ENCODE measurements at regions not wholly inside any gene's neighbourhood (a gene's known extent, or its start where the extent isn't known, plus 50 kb on each side); places are given as distances from the start of the nearest gene placed in this dataset.

DNA sequence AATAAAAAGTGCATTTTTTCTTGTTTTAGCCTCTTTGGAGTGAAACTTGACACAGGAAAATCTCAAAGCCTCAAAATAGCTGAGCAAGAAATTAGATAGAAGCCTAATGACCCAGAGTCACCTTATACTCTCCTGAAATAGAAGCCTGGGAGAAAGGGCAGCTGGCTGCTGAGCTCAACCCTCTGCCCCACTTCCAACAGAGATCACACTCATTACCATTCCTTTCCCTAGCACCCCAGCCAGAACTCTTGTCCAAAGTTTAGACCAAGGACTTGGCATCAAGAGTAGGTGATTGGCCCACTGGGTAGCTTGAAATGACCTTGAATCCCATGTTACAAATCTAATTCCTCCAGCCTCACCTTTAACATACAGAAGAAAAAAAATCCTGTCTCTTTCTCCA, 62.7 kb upstream of the AMOTL1 start (continued):
- TF ChIP-seq, protein P1, sequence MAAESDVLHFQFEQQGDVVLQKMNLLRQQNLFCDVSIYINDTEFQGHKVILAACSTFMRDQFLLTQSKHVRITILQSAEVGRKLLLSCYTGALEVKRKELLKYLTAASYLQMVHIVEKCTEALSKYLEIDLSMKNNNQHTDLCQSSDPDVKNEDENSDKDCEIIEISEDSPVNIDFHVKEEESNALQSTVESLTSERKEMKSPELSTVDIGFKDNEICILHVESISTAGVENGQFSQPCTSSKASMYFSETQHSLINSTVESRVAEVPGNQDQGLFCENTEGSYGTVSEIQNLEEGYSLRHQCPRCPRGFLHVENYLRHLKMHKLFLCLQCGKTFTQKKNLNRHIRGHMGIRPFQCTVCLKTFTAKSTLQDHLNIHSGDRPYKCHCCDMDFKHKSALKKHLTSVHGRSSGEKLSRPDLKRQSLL (tag by site-specific recombination; IDR thresholded peaks at IDR 0.05): no peak
- TF ChIP-seq PRDM2 (tag by site-specific recombination; IDR thresholded peaks at IDR 0.05; ENCODE audit: borderline replicate concordance) (no peak), ZNF18 (tag by site-specific recombination; IDR thresholded peaks at IDR 0.05) (no peak), ZNF24 (tag by site-specific recombination; IDR thresholded peaks at IDR 0.05) (no peak), HOXD13 (CRISPR knock-in tag; IDR thresholded peaks at IDR 0.05; ENCODE audit: borderline replicate concordance) (no peak), HOXC10 (CRISPR knock-in tag; IDR thresholded peaks at IDR 0.05) (no peak)
- TF ChIP-seq, protein P2, sequence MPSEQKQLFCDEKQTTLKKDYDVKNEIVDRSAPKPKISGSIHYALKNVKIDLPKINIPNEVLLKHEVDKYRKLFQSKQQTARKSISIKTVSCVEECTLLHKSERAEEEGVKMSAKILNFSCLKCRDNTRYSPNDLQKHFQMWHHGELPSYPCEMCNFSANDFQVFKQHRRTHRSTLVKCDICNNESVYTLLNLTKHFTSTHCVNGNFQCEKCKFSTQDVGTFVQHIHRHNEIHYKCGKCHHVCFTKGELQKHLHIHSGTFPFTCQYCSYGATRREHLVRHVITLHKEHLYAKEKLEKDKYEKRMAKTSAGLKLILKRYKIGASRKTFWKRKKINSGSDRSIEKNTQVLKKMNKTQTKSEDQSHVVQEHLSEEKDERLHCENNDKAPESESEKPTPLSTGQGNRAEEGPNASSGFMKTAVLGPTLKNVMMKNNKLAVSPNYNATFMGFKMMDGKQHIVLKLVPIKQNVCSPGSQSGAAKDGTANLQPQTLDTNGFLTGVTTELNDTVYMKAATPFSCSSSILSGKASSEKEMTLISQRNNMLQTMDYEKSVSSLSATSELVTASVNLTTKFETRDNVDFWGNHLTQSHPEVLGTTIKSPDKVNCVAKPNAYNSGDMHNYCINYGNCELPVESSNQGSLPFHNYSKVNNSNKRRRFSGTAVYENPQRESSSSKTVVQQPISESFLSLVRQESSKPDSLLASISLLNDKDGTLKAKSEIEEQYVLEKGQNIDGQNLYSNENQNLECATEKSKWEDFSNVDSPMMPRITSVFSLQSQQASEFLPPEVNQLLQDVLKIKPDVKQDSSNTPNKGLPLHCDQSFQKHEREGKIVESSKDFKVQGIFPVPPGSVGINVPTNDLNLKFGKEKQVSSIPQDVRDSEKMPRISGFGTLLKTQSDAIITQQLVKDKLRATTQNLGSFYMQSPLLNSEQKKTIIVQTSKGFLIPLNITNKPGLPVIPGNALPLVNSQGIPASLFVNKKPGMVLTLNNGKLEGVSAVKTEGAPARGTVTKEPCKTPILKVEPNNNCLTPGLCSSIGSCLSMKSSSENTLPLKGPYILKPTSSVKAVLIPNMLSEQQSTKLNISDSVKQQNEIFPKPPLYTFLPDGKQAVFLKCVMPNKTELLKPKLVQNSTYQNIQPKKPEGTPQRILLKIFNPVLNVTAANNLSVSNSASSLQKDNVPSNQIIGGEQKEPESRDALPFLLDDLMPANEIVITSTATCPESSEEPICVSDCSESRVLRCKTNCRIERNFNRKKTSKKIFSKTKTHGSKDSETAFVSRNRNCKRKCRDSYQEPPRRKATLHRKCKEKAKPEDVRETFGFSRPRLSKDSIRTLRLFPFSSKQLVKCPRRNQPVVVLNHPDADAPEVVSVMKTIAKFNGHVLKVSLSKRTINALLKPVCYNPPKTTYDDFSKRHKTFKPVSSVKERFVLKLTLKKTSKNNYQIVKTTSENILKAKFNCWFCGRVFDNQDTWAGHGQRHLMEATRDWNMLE (tag by site-specific recombination; conservative IDR thresholded peaks at IDR 0.05; ENCODE audit: low read depth): no peak

DNA sequence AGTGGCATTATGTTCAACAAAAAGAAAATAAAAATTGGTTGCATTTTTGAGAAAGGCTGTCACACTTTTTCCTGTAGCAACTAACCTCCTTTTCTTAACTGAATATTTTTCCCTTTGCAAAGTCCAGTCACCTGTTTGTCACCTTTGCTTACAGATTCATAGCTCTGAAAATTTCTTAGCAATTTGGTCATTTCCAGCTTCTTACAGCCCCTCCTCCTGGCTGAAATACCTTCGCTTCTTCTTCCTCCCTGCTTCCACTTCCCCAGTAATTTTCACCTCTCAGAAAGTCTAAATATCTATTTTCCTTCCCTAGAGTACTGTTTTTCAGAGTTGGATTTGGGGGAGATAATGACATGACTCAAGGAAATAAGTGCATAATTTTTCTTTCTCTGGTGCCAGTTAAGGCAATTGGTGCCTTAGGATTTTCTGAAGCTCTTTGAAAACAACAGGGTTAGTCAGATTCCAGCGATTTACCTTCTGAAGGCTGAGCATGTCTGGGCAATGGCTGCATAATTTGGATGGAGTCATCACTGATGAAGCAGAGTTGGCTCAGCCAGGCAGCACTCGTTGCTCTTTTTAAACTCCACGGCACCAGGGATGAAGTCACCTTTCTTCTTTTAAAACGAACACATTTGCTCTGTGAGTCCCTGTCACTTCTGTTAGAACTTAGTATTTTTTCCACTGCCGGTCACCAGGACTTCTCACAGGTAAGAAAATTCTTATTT, 62.1 kb upstream of the AMOTL1 start:
- Histone ChIP-seq H3K36me3 (ENCODE audit: control insufficient read depth in 2 of 2, insufficient read depth in 1 of 2, low read length in 2 of 2) (no peaks in the 10 kb centered on the region), H3K4me3 (ENCODE audit: low read depth, low read length) (no peak overlapping the region; the same call in 1 of the 2 replicates), H3K9me3 (ENCODE audit: control insufficient read depth, insufficient read depth, low read depth, low read length) (no peaks in the 10 kb centered on the region), H3K4me1 (ENCODE audit: control insufficient read depth, insufficient read depth, low read length) (peaks cover 2% of the 10 kb centered on the region; the same call in 1 of the 2 replicates), H3K27ac (ENCODE audit: extremely low read depth, low read depth, low read length) (no peak overlapping the region)
- ChIA-PET CTCF (interaction anchor here (0.6 to 2.2 kb wide), 6 partner anchors 12 to 1791 kb away, joined by 3 to 7 read pairs (median 4); no protein-coding TSS in a partner anchor), POLR2A (interaction anchor here (1.6 kb wide), 1 partner anchor 62 kb away, joined by 4 read pairs; the partner anchor contains the start of gene AMOTL1)
- TF ChIP-seq, protein P3, sequence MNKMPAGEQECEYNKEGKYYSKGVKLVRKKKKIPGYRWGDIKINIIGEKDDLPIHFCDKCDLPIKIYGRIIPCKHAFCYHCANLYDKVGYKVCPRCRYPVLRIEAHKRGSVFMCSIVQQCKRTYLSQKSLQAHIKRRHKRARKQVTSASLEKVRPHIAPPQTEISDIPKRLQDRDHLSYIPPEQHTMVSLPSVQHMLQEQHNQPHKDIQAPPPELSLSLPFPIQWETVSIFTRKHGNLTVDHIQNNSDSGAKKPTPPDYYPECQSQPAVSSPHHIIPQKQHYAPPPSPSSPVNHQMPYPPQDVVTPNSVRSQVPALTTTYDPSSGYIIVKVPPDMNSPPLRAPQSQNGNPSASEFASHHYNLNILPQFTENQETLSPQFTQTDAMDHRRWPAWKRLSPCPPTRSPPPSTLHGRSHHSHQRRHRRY (tag by site-specific recombination; IDR thresholded peaks at IDR 0.05): no peak
- TF ChIP-seq, protein P4, sequence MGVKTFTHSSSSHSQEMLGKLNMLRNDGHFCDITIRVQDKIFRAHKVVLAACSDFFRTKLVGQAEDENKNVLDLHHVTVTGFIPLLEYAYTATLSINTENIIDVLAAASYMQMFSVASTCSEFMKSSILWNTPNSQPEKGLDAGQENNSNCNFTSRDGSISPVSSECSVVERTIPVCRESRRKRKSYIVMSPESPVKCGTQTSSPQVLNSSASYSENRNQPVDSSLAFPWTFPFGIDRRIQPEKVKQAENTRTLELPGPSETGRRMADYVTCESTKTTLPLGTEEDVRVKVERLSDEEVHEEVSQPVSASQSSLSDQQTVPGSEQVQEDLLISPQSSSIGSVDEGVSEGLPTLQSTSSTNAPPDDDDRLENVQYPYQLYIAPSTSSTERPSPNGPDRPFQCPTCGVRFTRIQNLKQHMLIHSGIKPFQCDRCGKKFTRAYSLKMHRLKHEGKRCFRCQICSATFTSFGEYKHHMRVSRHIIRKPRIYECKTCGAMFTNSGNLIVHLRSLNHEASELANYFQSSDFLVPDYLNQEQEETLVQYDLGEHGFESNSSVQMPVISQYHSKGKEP (tag by site-specific recombination; IDR thresholded peaks at IDR 0.05): no peak
- no peak for TF ChIP-seq PBX3 (CRISPR knock-in tag; IDR thresholded peaks at IDR 0.05)
- TF ChIP-seq SCRT2 (tag by site-specific recombination; IDR thresholded peaks at IDR 0.05): peak; percentile 51
- TF ChIP-seq, protein P5, sequence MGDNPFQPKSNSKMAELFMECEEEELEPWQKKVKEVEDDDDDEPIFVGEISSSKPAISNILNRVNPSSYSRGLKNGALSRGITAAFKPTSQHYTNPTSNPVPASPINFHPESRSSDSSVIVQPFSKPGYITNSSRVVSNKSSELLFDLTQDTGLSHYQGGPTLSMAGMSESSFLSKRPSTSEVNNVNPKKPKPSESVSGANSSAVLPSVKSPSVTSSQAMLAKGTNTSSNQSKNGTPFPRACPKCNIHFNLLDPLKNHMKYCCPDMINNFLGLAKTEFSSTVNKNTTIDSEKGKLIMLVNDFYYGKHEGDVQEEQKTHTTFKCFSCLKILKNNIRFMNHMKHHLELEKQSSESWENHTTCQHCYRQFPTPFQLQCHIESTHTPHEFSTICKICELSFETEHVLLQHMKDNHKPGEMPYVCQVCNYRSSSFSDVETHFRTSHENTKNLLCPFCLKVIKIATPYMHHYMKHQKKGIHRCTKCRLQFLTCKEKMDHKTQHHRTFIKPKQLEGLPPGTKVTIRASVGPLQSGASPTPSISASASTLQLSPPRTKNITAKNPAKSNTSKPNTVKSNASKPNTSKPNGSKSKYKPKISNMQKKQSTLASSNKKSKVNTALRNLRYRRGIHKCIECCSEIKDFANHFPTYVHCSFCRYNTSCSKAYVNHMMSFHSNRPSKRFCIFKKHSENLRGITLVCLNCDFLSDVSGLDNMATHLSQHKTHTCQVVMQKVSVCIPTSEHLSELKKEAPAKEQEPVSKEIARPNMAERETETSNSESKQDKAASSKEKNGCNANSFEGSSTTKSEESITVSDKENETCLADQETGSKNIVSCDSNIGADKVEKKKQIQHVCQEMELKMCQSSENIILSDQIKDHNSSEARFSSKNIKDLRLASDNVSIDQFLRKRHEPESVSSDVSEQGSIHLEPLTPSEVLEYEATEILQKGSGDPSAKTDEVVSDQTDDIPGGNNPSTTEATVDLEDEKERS (tag by site-specific recombination; IDR thresholded peaks at IDR 0.05): no peak
